GM18498 (cell line): ENCODE measurements at regions not wholly inside any gene's neighbourhood (a gene's known extent, or its start where the extent isn't known, plus 50 kb on each side); places are given as distances from the start of the nearest gene placed in this dataset.

Source experiments
- ATAC-seq: cut with Tn5 transposase; IDR thresholded peaks from one replicate; pipeline ENCODE4 v1.9.1; 2021; ENCODE audit warnings: mild to moderate bottlenecking, moderate library complexity; ENCODE audit not compliant: unreplicated experiment

- no peak for ATAC-seq
Measured at GRCh38 chr1:193565971-193566577, 379.7 kb upstream of the B3GALT2 start.

GRCh38 chr1:193562121-193562520 is 375.7 kb upstream of the B3GALT2 start:
- no peak for ATAC-seq

- no peak for ATAC-seq
Measured at GRCh38 chr1:193558491-193559028, 372.1 kb upstream of the B3GALT2 start.

GRCh38 chr1:193555662-193556441 is 369.4 kb upstream of the B3GALT2 start:
- no peak for ATAC-seq

GRCh38 chr1:193553564-193553963 is 367.2 kb upstream of the B3GALT2 start:
- ATAC-seq: no peak

- ATAC-seq: no peak
Measured at GRCh38 chr1:193552274-193552673, 365.9 kb upstream of the B3GALT2 start.

- no peak for ATAC-seq
Measured at GRCh38 chr1:193549081-193549480, 362.7 kb upstream of the B3GALT2 start.

- ATAC-seq: no peak
Measured at GRCh38 chr1:193545171-193545570, 358.8 kb upstream of the B3GALT2 start.

- ATAC-seq: no peak
Measured at GRCh38 chr1:193543259-193543658, 356.8 kb upstream of the B3GALT2 start.

GRCh38 chr1:193542690-193543089 is 356.3 kb upstream of the B3GALT2 start:
- ATAC-seq: no peak

- peak; percentile 14 for ATAC-seq
Measured at GRCh38 chr1:193540511-193540910, 354.1 kb upstream of the B3GALT2 start.

GRCh38 chr1:193539731-193540459 is 353.5 kb upstream of the B3GALT2 start:
- ATAC-seq: peak; percentile 63

GRCh38 chr1:193538680-193539079 is 352.3 kb upstream of the B3GALT2 start:
- no peak for ATAC-seq

- peak; percentile 1 for ATAC-seq
Measured at GRCh38 chr1:193538003-193538354, 351.6 kb upstream of the B3GALT2 start.

GRCh38 chr1:193537266-193538002 is 351.0 kb upstream of the B3GALT2 start:
- peak; percentile 87 for ATAC-seq

GRCh38 chr1:193533853-193534252 is 347.4 kb upstream of the B3GALT2 start:
- ATAC-seq: no peak

GRCh38 chr1:193525917-193526710 is 339.7 kb upstream of the B3GALT2 start:
- peak; percentile 96 for ATAC-seq

- peak; percentile 11 for ATAC-seq
Measured at GRCh38 chr1:193525411-193525810, 339.0 kb upstream of the B3GALT2 start.

GRCh38 chr1:193524616-193525015 is 338.2 kb upstream of the B3GALT2 start:
- no peak for ATAC-seq

- no peak for ATAC-seq
Measured at GRCh38 chr1:193524021-193524420, 337.6 kb upstream of the B3GALT2 start.
